IMR-90 (cell line): ENCODE measurements at regions not wholly inside any gene's neighbourhood (a gene's known extent, or its start where the extent isn't known, plus 50 kb on each side); places are given as distances from the start of the nearest gene placed in this dataset.
A peak's percentile ranks its signal among the peaks of the same experiment; 100 is the strongest.

Experiments
- ATAC-seq: fragments of 200-7000 bp; cut with Tn5 transposase; 2 replicates; pipeline ENCODE4 v1.9.1; 2020; ENCODE audit warnings: low read depth, mild to moderate bottlenecking, moderate library complexity
- BruUV-seq: library from RNA; stranded (reverse); fragments of 400-500 nt; replicated peaks from 2 replicates; lab custom pipeline; 2021; lab: Mats Ljungman, UMichigan
- CTCF ChIA-PET: fragments of 300-600 bp; formaldehyde crosslinking; extraction: SDS; loops from one replicate; lab custom pipeline; 2021; ENCODE audit warnings: antibody characterized with exemption; lab: Yijun Ruan, JAX
- POLR2A ChIA-PET: fragments of 300-600 bp; sonication (Branson Sonifier 250); formaldehyde crosslinking; loops from one replicate; lab custom pipeline; 2022; ENCODE audit warnings: antibody characterized with exemption; ENCODE audit not compliant: unreplicated experiment; lab: Charles Lee
- DNase-seq: peaks from one replicate; pipeline ENCODE4 v3.0.0; 2013
- H2AFZ ChIP-seq: replicated peaks from 2 replicates; pipeline ENCODE3; 2013; ENCODE audit warnings: low read length, mild to moderate bottlenecking; ENCODE audit not compliant: poor library complexity
- H2AK5ac ChIP-seq: 2 replicates; pipeline ENCODE4 v1.6.1; 2013; ENCODE audit warnings: low read depth, low read length, inconsistent platforms
- H2AK9ac ChIP-seq: replicated peaks from 2 replicates; pipeline ENCODE3; 2013; ENCODE audit warnings: mild to moderate bottlenecking, low read depth, low read length, moderate library complexity; ENCODE audit not compliant: poor library complexity
- H2BK120ac ChIP-seq: 2 replicates; pipeline ENCODE4 v1.6.1; 2013; ENCODE audit warnings: low read depth, low read length, inconsistent platforms
- H2BK15ac ChIP-seq: 3 replicates; pipeline ENCODE4 v1.6.1; 2013; ENCODE audit warnings: low read depth, low read length, inconsistent platforms
- H2BK20ac ChIP-seq: 2 replicates; pipeline ENCODE4 v1.6.1; 2013; ENCODE audit warnings: low read depth, mild to moderate bottlenecking, inconsistent platforms, low read length, moderate library complexity
- H2BK5ac ChIP-seq: 2 replicates; pipeline ENCODE4 v1.6.1; 2013; ENCODE audit warnings: mild to moderate bottlenecking, low read depth, low read length, inconsistent platforms; ENCODE audit not compliant: poor library complexity, severe bottlenecking
- H3K14ac ChIP-seq: replicated peaks from 2 replicates; pipeline ENCODE4 v1.6.1; 2013; ENCODE audit warnings: low read depth, low read length, inconsistent platforms
- H3K18ac ChIP-seq: 2 replicates; pipeline ENCODE4 v1.6.1; 2013; ENCODE audit warnings: low read depth, low read length, control low read depth
- H3K23ac ChIP-seq: 2 replicates; pipeline ENCODE4 v1.6.1; 2013; ENCODE audit warnings: low read depth, low read length, inconsistent platforms
- H3K27ac ChIP-seq: 2 replicates; pipeline ENCODE4 v1.5.1; 2013; ENCODE audit warnings: mild to moderate bottlenecking, control low read depth, low read length; ENCODE audit not compliant: insufficient read depth
- H3K27me3 ChIP-seq: 2 replicates; pipeline ENCODE4 v1.6.1; 2013; ENCODE audit warnings: low read length; ENCODE audit not compliant: control insufficient read depth, insufficient read depth
- H3K36me3 ChIP-seq: 2 replicates; pipeline ENCODE4 v1.6.1; 2013; ENCODE audit warnings: low read length, mixed read lengths; ENCODE audit not compliant: control insufficient read depth, insufficient read depth
- H3K4ac ChIP-seq: 2 replicates; pipeline ENCODE4 v1.6.1; 2013; ENCODE audit warnings: low read depth, low read length, inconsistent platforms
- H3K4me1 ChIP-seq: 2 replicates; pipeline ENCODE4 v1.6.1; 2013; ENCODE audit warnings: low read length, mixed read lengths; ENCODE audit not compliant: control insufficient read depth, insufficient read depth
- H3K4me2 ChIP-seq: 2 replicates; pipeline ENCODE4 v1.6.1; 2013; ENCODE audit warnings: low read depth, mild to moderate bottlenecking, control low read depth, low read length, moderate library complexity
- H3K4me3 ChIP-seq: 2 replicates; pipeline ENCODE4 v1.5.1; 2013; ENCODE audit warnings: low read depth, mild to moderate bottlenecking, control low read depth, low read length, moderate library complexity; ENCODE audit not compliant: insufficient read depth
- H3K56ac ChIP-seq: 2 replicates; pipeline ENCODE4 v1.6.1; 2013; ENCODE audit warnings: low read length, inconsistent platforms; ENCODE audit not compliant: insufficient read depth; ENCODE audit errors: extremely low read depth
- H3K79me1 ChIP-seq, 2 experiments: 2 replicates each; pipeline ENCODE4 v1.6.1; 2013; ENCODE audit warnings: low read length in 2 of 2, inconsistent platforms in 1 of 2, low read depth in 1 of 2
- H3K9ac ChIP-seq: 2 replicates; pipeline ENCODE4 v1.6.1; 2013; ENCODE audit warnings: low read depth, low read length, control low read depth
- H3K9me1 ChIP-seq: 2 replicates; pipeline ENCODE4 v1.6.1; 2013; ENCODE audit warnings: low read length, inconsistent platforms; ENCODE audit not compliant: insufficient read depth
- H3K9me3 ChIP-seq: 2 replicates; pipeline ENCODE4 v1.6.1; 2013; ENCODE audit warnings: low read length; ENCODE audit not compliant: control insufficient read depth, insufficient read depth
- H4K20me1 ChIP-seq: 2 replicates; pipeline ENCODE4 v1.6.1; 2013; ENCODE audit warnings: low read length, inconsistent platforms; ENCODE audit not compliant: insufficient read depth
- H4K5ac ChIP-seq: 2 replicates; pipeline ENCODE4 v1.6.1; 2013; ENCODE audit warnings: mild to moderate bottlenecking, low read depth, low read length, control low read depth
- H4K8ac ChIP-seq, 2 experiments: 2 replicates each; pipeline ENCODE4 v1.6.1; 2013; ENCODE audit warnings: low read depth in 2 of 2, low read length in 2 of 2, control low read depth in 1 of 2, inconsistent platforms in 1 of 2
- H4K91ac ChIP-seq: 2 replicates; pipeline ENCODE4 v1.6.1; 2013; ENCODE audit warnings: low read depth, low read length, inconsistent platforms; ENCODE audit not compliant: insufficient read depth
- BHLHE40 ChIP-seq: fragments of 150-350 bp; IDR thresholded peaks from 2 replicates; pipeline ENCODE4 v1.6.1; 2016; ENCODE audit warnings: mild to moderate bottlenecking, low read depth, low read length
- CEBPB ChIP-seq: IDR thresholded peaks from 2 replicates; pipeline ENCODE4 v1.6.1; 2012; ENCODE audit warnings: low read depth, low read length, improper control_type of control experiment
- CHD1 ChIP-seq: IDR thresholded peaks from 2 replicates; pipeline ENCODE4 v1.6.1; 2012; ENCODE audit warnings: low read depth, low read length, improper control_type of control experiment
- FOS ChIP-seq: fragments of 150-350 bp; IDR thresholded peaks from 2 replicates; pipeline ENCODE4 v1.6.1; 2016; ENCODE audit warnings: low read depth, low read length
- MAZ ChIP-seq: IDR thresholded peaks from 2 replicates; pipeline ENCODE4 v1.6.1; 2012; ENCODE audit warnings: low read depth, mild to moderate bottlenecking, low read length, improper control_type of control experiment, moderate library complexity, borderline replicate concordance
- RAD21 ChIP-seq: IDR thresholded peaks from 2 replicates; pipeline ENCODE4 v1.6.1; 2012; ENCODE audit warnings: low read length, improper control_type of control experiment
- RCOR1 ChIP-seq: IDR thresholded peaks from 2 replicates; pipeline ENCODE4 v1.6.1; 2012; ENCODE audit warnings: mild to moderate bottlenecking, low read length, improper control_type of control experiment; ENCODE audit not compliant: insufficient replicate concordance
- RFX5 ChIP-seq: IDR thresholded peaks from 2 replicates; pipeline ENCODE4 v1.8.0; 2012; ENCODE audit warnings: low read depth, mild to moderate bottlenecking, low read length, moderate library complexity
- SMC3 ChIP-seq: fragments of 150-350 bp; IDR thresholded peaks from 2 replicates; pipeline ENCODE4 v1.6.1; 2016; ENCODE audit warnings: low read depth, mild to moderate bottlenecking, antibody characterized with exemption, low read length, moderate library complexity
- WGBS, 2 experiments: methylation state at CpG; one replicate each; pipeline versions ENCODE4 v1.1.5 to v1.1.7; 2013; ENCODE audit warnings: missing lambda C conversion rate in 2 of 2; ENCODE audit not compliant: insufficient read length in 1 of 2; ENCODE audit errors: extremely low coverage in 2 of 2; 5-methylcytosine and 5-hydroxymethylcytosine counted together
- dilution Hi-C: fragments of 300-500 bp; cut with HindIII; formaldehyde crosslinking; loops from one replicate; pipeline ENCODE4 v1.14.3; 2018; ENCODE audit warnings: low sequenced_read_pairs; ENCODE audit not compliant: unreplicated experiment
- in situ Hi-C: fragments of 300-500 bp; cut with MboI; formaldehyde crosslinking; loops from 3 replicates; pipeline ENCODE4 v1.14.3; 2019; ENCODE audit warnings: low sequenced_read_pairs, inconsistent platforms, mixed read lengths
- intact Hi-C: fragments of 100-400 bp; cut with micrococcal nuclease; formaldehyde crosslinking; loops from 2 replicates; pipeline ENCODE4 v1.10.0; 2022
- TF ChIP-seq, protein P1 (sequence below): fragments of 150-350 bp; IDR thresholded peaks from 2 replicates; pipeline ENCODE4 v1.6.1; 2017; ENCODE audit warnings: mild to moderate bottlenecking, antibody characterized with exemption, low read length, low read depth
- TF ChIP-seq, protein P2 (sequence below): conservative IDR thresholded peaks from 2 replicates; pipeline ENCODE4 v1.5.1; 2012; ENCODE audit warnings: mild to moderate bottlenecking, low read depth, low read length, improper control_type of control experiment
- TF ChIP-seq, protein P3 (sequence below): fragments of 150-350 bp; IDR thresholded peaks from 2 replicates; pipeline ENCODE4 v1.6.1; 2016; ENCODE audit warnings: low read depth, mild to moderate bottlenecking, low read length, moderate library complexity, borderline replicate concordance

DNA sequence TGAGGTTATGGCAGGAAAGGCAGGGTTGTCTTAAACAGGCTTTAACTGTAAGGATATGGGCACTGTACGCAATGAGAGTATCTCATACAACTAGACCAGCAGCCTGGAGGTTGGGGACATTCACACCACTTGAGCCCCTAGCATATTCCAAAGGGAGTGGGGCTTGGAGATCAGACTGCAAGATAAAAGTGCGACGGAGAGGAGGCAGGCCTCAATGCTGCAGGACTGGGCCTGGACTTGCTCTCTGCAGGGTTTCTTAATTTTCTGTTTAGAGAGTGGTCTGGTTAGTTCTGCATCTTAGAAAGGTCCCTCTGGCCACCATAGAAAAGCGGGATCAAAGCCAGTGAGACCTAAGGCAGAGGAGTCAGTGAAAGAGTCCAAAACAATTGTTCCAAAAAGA is 357.7 kb upstream of the NR2F2 start:
- ChIA-PET CTCF (interaction anchor here (0.5 kb wide), 1 partner anchor 713 kb away, joined by 3 read pairs; no protein-coding TSS in a partner anchor), POLR2A (no interaction called here)
- H3K4ac ChIP-seq: no peak overlapping the region
- no peak overlapping the region for H3K14ac ChIP-seq
- H2BK15ac ChIP-seq: no peak overlapping the region
- no peak overlapping the region for H3K4me2 ChIP-seq
- no peak overlapping the region for H2BK5ac ChIP-seq
- H2AFZ ChIP-seq: peak overlapping the region; percentile 48
- no peak overlapping the region for H4K8ac ChIP-seq
- no peaks in the 10 kb centered on the region for H3K79me1 ChIP-seq
- dilution Hi-C loops (no loop called here), in situ Hi-C loops (no loop called here), intact Hi-C loops (loop anchor here (5.0 kb wide), 1 partner anchor 354 kb away; no protein-coding TSS in a partner anchor)
- H4K5ac ChIP-seq: no peak overlapping the region
- H3K4me3 ChIP-seq: no peak overlapping the region
- H3K27me3 ChIP-seq: no peaks in the 10 kb centered on the region
- H3K9ac ChIP-seq: no peak overlapping the region
- no peak overlapping the region for H3K23ac ChIP-seq
- H3K9me1 ChIP-seq: no peaks in the 10 kb centered on the region
- DNase-seq (no peak), ATAC-seq (no peak)
- no peak overlapping the region for H3K56ac ChIP-seq
- no peak overlapping the region for H2BK120ac ChIP-seq
- BruUV-seq: no TSS peak
- H3K27ac ChIP-seq: no peak overlapping the region
- H2AK5ac ChIP-seq: no peak overlapping the region
- H4K20me1 ChIP-seq: no peaks in the 10 kb centered on the region
- no peak overlapping the region for H3K18ac ChIP-seq
- no peak for TF ChIP-seq MAZ
- TF ChIP-seq, protein P1, sequence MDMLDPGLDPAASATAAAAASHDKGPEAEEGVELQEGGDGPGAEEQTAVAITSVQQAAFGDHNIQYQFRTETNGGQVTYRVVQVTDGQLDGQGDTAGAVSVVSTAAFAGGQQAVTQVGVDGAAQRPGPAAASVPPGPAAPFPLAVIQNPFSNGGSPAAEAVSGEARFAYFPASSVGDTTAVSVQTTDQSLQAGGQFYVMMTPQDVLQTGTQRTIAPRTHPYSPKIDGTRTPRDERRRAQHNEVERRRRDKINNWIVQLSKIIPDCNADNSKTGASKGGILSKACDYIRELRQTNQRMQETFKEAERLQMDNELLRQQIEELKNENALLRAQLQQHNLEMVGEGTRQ: no peak
- TF ChIP-seq SMC3: no peak
- no peak for TF ChIP-seq RFX5
- TF ChIP-seq RAD21: no peak
- no peak for TF ChIP-seq CHD1
- TF ChIP-seq, protein P2, sequence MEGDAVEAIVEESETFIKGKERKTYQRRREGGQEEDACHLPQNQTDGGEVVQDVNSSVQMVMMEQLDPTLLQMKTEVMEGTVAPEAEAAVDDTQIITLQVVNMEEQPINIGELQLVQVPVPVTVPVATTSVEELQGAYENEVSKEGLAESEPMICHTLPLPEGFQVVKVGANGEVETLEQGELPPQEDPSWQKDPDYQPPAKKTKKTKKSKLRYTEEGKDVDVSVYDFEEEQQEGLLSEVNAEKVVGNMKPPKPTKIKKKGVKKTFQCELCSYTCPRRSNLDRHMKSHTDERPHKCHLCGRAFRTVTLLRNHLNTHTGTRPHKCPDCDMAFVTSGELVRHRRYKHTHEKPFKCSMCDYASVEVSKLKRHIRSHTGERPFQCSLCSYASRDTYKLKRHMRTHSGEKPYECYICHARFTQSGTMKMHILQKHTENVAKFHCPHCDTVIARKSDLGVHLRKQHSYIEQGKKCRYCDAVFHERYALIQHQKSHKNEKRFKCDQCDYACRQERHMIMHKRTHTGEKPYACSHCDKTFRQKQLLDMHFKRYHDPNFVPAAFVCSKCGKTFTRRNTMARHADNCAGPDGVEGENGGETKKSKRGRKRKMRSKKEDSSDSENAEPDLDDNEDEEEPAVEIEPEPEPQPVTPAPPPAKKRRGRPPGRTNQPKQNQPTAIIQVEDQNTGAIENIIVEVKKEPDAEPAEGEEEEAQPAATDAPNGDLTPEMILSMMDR: no peak
- no peak for TF ChIP-seq FOS
- TF ChIP-seq CEBPB: no peak
- TF ChIP-seq, protein P3, sequence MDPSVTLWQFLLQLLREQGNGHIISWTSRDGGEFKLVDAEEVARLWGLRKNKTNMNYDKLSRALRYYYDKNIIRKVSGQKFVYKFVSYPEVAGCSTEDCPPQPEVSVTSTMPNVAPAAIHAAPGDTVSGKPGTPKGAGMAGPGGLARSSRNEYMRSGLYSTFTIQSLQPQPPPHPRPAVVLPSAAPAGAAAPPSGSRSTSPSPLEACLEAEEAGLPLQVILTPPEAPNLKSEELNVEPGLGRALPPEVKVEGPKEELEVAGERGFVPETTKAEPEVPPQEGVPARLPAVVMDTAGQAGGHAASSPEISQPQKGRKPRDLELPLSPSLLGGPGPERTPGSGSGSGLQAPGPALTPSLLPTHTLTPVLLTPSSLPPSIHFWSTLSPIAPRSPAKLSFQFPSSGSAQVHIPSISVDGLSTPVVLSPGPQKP: no peak
- TF ChIP-seq BHLHE40: no peak
- no peak for TF ChIP-seq RCOR1
- H3K4me1 ChIP-seq: peaks cover 4% of the 10 kb centered on the region
- H3K36me3 ChIP-seq: no peaks in the 10 kb centered on the region
- no peaks in the 10 kb centered on the region for H3K9me3 ChIP-seq
- H4K91ac ChIP-seq: no peak overlapping the region
- no peak overlapping the region for H2BK20ac ChIP-seq
- WGBS, 2 experiments: no CpG with 5 or more reads among the region's 4 CpGs
- no peak overlapping the region for H2AK9ac ChIP-seq
